SK-N-SH treated with all-trans-retinoic acid at 6 μM for 48 hours (cell line): ENCODE measurements at regions not wholly inside any gene's neighbourhood (a gene's known extent, or its start where the extent isn't known, plus 50 kb on each side); places are given as distances from the start of the nearest gene placed in this dataset.

Experiments used
- ATAC-seq: fragments of 200-7000 bp; cut with Tn5 transposase; 3 replicates; pipeline ENCODE4 v1.9.1; 2020; ENCODE audit warnings: mild to moderate bottlenecking, moderate library complexity
- ARNTL ChIP-seq: fragments of 450-650 bp; formaldehyde crosslinking; IDR thresholded peaks from 2 replicates; pipeline ENCODE4 v1.5.0; 2020; ENCODE audit warnings: low read depth, mild to moderate bottlenecking, moderate library complexity, borderline replicate concordance
- BACH2 ChIP-seq: fragments of 250-450 bp; sonication (Bioruptor Pico); IDR thresholded peaks from 2 replicates; pipeline ENCODE4 v1.9.0; 2021; ENCODE audit warnings: mild to moderate bottlenecking, borderline replicate concordance
- CSDC2 ChIP-seq: fragments of 250-450 bp; sonication (Bioruptor Pico); IDR thresholded peaks from 2 replicates; pipeline ENCODE4 v1.5.0; 2020; ENCODE audit warnings: mild to moderate bottlenecking, moderate library complexity
- ESRRG ChIP-seq: fragments of 250-450 bp; sonication (Bioruptor Pico); IDR thresholded peaks from 2 replicates; pipeline ENCODE4 v1.6.1; 2021; ENCODE audit warnings: mild to moderate bottlenecking
- GLIS3 ChIP-seq: fragments of 250-450 bp; sonication (Bioruptor Pico); IDR thresholded peaks from 2 replicates; pipeline ENCODE4 v1.5.0; 2020; ENCODE audit warnings: mild to moderate bottlenecking, moderate library complexity
- OSR1 ChIP-seq: fragments of 250-450 bp; sonication (Bioruptor Pico); IDR thresholded peaks from 2 replicates; pipeline ENCODE4 v1.8.0; 2022; ENCODE audit warnings: moderate library complexity, mild to moderate bottlenecking, inconsistent platforms
- PPARA ChIP-seq: fragments of 250-450 bp; sonication (Bioruptor Pico); IDR thresholded peaks from 2 replicates; pipeline ENCODE4 v1.5.0; 2020; ENCODE audit warnings: mild to moderate bottlenecking, borderline replicate concordance
- RARB ChIP-seq: fragments of 250-450 bp; sonication (Bioruptor Pico); IDR thresholded peaks from 2 replicates; pipeline ENCODE4 v1.8.0; 2021; ENCODE audit warnings: mild to moderate bottlenecking, moderate library complexity
- SNAI2 ChIP-seq: fragments of 250-450 bp; sonication (Bioruptor Pico); IDR thresholded peaks from 2 replicates; pipeline ENCODE4 v1.5.0; 2020; ENCODE audit warnings: mild to moderate bottlenecking, moderate library complexity
- TCF4 ChIP-seq: fragments of 250-450 bp; sonication (Bioruptor Pico); IDR thresholded peaks from 2 replicates; pipeline ENCODE4 v1.8.0; 2021; ENCODE audit warnings: mild to moderate bottlenecking, moderate library complexity, borderline replicate concordance
- TOX ChIP-seq: fragments of 250-450 bp; sonication (Bioruptor Pico); IDR thresholded peaks from 2 replicates; pipeline ENCODE4 v1.8.0; 2021; ENCODE audit warnings: mild to moderate bottlenecking, moderate library complexity, borderline replicate concordance
- ZC3H10 ChIP-seq: fragments of 250-450 bp; sonication (Bioruptor Pico); IDR thresholded peaks from 2 replicates; pipeline ENCODE4 v1.5.1; 2021; ENCODE audit warnings: mild to moderate bottlenecking, moderate library complexity
- ZFP3 ChIP-seq: fragments of 250-450 bp; sonication (Bioruptor Pico); IDR thresholded peaks from 2 replicates; pipeline ENCODE4 v1.5.0; 2020; ENCODE audit warnings: mild to moderate bottlenecking, moderate library complexity
- ZFP30 ChIP-seq: fragments of 450-650 bp; formaldehyde crosslinking; IDR thresholded peaks from 2 replicates; pipeline ENCODE4 v1.5.0; 2022; ENCODE audit warnings: mild to moderate bottlenecking, moderate library complexity
- ZNF565 ChIP-seq: fragments of 450-650 bp; formaldehyde crosslinking; conservative IDR thresholded peaks from 2 replicates; pipeline ENCODE4 v1.5.0; 2020; ENCODE audit warnings: low read depth, mild to moderate bottlenecking, moderate library complexity
- ZNF8 ChIP-seq: fragments of 450-650 bp; formaldehyde crosslinking; IDR thresholded peaks from 2 replicates; pipeline ENCODE4 v1.5.0; 2020; ENCODE audit warnings: mild to moderate bottlenecking, moderate library complexity
- TF ChIP-seq, protein P1 (sequence below): fragments of 250-450 bp; sonication (Bioruptor Pico); IDR thresholded peaks from 2 replicates; pipeline ENCODE4 v1.5.0; 2020; ENCODE audit warnings: mild to moderate bottlenecking, moderate library complexity
- TF ChIP-seq, protein P2 (sequence below): fragments of 250-450 bp; sonication (Bioruptor Pico); IDR thresholded peaks from 2 replicates; pipeline ENCODE4 v1.5.1; 2020; ENCODE audit warnings: low read depth, mild to moderate bottlenecking, moderate library complexity
- TF ChIP-seq, protein P3 (sequence below): fragments of 250-450 bp; sonication (Bioruptor Pico); IDR thresholded peaks from 2 replicates; pipeline ENCODE4 v1.8.0; 2020; ENCODE audit warnings: mild to moderate bottlenecking, moderate library complexity, borderline replicate concordance
- TF ChIP-seq, protein P4 (sequence below): fragments of 250-450 bp; sonication (Bioruptor Pico); IDR thresholded peaks from 2 replicates; pipeline ENCODE4 v1.5.1; 2021; ENCODE audit warnings: mild to moderate bottlenecking, moderate library complexity

DNA sequence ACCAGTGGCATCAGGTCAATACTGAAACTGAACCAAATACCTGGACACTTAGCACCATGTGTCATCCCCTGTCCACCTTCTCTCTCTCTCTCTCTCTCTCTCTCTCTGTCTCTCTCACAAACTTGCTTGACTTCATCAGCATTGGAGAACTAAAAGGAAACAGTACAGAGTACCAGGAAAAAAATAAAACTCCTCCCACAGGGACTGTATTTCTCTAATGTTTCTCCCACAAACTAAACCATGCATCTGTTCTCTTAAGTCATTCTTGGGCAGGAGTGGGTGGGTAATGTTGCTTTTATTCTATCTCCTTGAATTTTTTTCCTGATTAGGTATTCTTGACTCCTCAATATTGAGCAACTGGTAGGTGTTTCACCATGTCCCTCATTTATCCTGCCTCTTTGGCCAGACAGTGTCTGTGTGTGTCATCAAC, 112.9 kb upstream of the CACNA1A start:
- ATAC-seq: no peak

DNA sequence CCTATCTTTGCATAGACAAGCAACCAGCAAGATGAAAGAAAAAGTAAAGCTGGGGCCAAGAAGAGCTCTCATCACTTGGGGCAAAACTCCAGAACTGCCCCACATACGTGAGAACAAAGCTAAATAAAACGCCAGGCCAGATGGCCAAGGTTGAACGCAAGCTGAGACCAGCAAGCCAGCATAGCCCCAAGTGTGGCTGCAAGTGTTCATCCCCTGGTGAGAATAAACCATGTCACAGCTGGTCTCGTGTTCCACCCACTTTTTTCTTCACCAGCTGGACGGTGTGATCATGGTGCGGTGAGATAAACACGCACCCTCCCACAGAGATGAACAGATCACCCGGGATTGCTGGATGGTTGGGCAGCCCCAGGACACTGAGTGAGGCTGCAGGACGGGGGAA, 109.6 kb upstream of the CACNA1A start:
- TF ChIP-seq SNAI2 (CRISPR knock-in tag) (no peak), ZC3H10 (CRISPR knock-in tag) (no peak), BACH2 (CRISPR knock-in tag) (no peak), PPARA (no peak), ZNF565 (CRISPR knock-in tag) (no peak), CSDC2 (CRISPR knock-in tag) (no peak), ZFP3 (CRISPR knock-in tag) (no peak), ZFP30 (CRISPR knock-in tag) (no peak), OSR1 (CRISPR knock-in tag) (no peak), ESRRG (CRISPR knock-in tag) (no peak), ZNF8 (no peak), RARB (no peak), TCF4 (no peak)
- TF ChIP-seq, protein P1, sequence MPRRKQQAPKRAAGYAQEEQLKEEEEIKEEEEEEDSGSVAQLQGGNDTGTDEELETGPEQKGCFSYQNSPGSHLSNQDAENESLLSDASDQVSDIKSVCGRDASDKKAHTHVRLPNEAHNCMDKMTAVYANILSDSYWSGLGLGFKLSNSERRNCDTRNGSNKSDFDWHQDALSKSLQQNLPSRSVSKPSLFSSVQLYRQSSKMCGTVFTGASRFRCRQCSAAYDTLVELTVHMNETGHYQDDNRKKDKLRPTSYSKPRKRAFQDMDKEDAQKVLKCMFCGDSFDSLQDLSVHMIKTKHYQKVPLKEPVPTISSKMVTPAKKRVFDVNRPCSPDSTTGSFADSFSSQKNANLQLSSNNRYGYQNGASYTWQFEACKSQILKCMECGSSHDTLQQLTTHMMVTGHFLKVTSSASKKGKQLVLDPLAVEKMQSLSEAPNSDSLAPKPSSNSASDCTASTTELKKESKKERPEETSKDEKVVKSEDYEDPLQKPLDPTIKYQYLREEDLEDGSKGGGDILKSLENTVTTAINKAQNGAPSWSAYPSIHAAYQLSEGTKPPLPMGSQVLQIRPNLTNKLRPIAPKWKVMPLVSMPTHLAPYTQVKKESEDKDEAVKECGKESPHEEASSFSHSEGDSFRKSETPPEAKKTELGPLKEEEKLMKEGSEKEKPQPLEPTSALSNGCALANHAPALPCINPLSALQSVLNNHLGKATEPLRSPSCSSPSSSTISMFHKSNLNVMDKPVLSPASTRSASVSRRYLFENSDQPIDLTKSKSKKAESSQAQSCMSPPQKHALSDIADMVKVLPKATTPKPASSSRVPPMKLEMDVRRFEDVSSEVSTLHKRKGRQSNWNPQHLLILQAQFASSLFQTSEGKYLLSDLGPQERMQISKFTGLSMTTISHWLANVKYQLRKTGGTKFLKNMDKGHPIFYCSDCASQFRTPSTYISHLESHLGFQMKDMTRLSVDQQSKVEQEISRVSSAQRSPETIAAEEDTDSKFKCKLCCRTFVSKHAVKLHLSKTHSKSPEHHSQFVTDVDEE: no peak
- TF ChIP-seq, protein P2, sequence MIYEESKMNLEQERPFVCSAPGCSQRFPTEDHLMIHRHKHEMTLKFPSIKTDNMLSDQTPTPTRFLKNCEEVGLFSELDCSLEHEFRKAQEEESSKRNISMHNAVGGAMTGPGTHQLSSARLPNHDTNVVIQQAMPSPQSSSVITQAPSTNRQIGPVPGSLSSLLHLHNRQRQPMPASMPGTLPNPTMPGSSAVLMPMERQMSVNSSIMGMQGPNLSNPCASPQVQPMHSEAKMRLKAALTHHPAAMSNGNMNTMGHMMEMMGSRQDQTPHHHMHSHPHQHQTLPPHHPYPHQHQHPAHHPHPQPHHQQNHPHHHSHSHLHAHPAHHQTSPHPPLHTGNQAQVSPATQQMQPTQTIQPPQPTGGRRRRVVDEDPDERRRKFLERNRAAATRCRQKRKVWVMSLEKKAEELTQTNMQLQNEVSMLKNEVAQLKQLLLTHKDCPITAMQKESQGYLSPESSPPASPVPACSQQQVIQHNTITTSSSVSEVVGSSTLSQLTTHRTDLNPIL: no peak
- TF ChIP-seq, protein P3, sequence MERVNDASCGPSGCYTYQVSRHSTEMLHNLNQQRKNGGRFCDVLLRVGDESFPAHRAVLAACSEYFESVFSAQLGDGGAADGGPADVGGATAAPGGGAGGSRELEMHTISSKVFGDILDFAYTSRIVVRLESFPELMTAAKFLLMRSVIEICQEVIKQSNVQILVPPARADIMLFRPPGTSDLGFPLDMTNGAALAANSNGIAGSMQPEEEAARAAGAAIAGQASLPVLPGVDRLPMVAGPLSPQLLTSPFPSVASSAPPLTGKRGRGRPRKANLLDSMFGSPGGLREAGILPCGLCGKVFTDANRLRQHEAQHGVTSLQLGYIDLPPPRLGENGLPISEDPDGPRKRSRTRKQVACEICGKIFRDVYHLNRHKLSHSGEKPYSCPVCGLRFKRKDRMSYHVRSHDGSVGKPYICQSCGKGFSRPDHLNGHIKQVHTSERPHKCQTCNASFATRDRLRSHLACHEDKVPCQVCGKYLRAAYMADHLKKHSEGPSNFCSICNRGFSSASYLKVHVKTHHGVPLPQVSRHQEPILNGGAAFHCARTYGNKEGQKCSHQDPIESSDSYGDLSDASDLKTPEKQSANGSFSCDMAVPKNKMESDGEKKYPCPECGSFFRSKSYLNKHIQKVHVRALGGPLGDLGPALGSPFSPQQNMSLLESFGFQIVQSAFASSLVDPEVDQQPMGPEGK (CRISPR knock-in tag): no peak
- TF ChIP-seq, protein P4, sequence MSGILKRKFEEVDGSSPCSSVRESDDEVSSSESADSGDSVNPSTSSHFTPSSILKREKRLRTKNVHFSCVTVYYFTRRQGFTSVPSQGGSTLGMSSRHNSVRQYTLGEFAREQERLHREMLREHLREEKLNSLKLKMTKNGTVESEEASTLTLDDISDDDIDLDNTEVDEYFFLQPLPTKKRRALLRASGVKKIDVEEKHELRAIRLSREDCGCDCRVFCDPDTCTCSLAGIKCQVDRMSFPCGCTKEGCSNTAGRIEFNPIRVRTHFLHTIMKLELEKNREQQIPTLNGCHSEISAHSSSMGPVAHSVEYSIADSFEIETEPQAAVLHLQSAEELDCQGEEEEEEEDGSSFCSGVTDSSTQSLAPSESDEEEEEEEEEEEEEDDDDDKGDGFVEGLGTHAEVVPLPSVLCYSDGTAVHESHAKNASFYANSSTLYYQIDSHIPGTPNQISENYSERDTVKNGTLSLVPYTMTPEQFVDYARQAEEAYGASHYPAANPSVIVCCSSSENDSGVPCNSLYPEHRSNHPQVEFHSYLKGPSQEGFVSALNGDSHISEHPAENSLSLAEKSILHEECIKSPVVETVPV (CRISPR knock-in tag): no peak
- ATAC-seq: no peak

More for the DNA sequence above, 112.9 kb upstream of the CACNA1A start:
- no peak for TF ChIP-seq OSR1 (CRISPR knock-in tag)
- no peak for TF ChIP-seq BACH2 (CRISPR knock-in tag)
- TF ChIP-seq, protein P3 (CRISPR knock-in tag): no peak

DNA sequence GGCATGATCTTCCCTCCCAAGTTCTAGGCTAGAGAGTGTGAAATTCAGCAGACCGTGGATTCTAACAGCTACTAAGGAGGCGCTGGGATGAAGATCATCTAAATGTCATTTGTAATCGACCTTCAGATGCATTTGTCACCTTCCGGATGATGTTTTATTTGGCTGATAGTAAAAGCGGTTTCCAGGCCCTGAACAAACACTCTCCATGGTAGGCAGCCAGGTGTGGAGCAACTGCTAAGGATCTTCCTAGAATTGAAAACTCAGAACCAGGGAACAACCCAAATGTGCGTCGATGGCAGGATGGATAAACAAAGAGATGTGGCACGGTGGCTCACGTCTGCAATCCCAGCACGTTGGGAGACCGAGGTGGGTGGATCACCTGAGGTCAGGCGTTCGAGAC, 107.2 kb upstream of the CACNA1A start:
- ATAC-seq: no peak
- TF ChIP-seq ARNTL (CRISPR knock-in tag): no peak
- TF ChIP-seq ZNF565 (CRISPR knock-in tag): no peak
- TF ChIP-seq, protein P3 (CRISPR knock-in tag): no peak
- no peak for TF ChIP-seq GLIS3 (CRISPR knock-in tag)
- TF ChIP-seq RARB: no peak
- TF ChIP-seq BACH2 (CRISPR knock-in tag): no peak
- TF ChIP-seq ZFP30 (CRISPR knock-in tag): no peak
- TF ChIP-seq ZC3H10 (CRISPR knock-in tag): no peak
- TF ChIP-seq, protein P4 (CRISPR knock-in tag): no peak
- TF ChIP-seq TOX: no peak
- no peak for TF ChIP-seq ZNF8
- TF ChIP-seq, protein P2: no peak
- no peak for TF ChIP-seq ZFP3 (CRISPR knock-in tag)
- no peak for TF ChIP-seq ESRRG (CRISPR knock-in tag)
- no peak for TF ChIP-seq PPARA
